Mesendoderm (in vitro differentiated cells): ENCODE measurements at regions not wholly inside any gene's neighbourhood (a gene's known extent, or its start where the extent isn't known, plus 50 kb on each side); places are given as distances from the start of the nearest gene placed in this dataset.

ENCODE experiments used
- DNase-seq: peaks from one replicate; pipeline ENCODE4 v3.0.0; 2013
- H2AK5ac ChIP-seq: 2 replicates; pipeline ENCODE4 v1.6.1; 2013; ENCODE audit warnings: low read length, inconsistent platforms
- H2BK120ac ChIP-seq: 2 replicates; pipeline ENCODE4 v1.6.1; 2013; ENCODE audit warnings: low read depth, mild to moderate bottlenecking, low read length, moderate library complexity, mixed read lengths
- H2BK15ac ChIP-seq: replicated peaks from 2 replicates; pipeline ENCODE4 v1.6.1; 2013; ENCODE audit warnings: low read depth, mild to moderate bottlenecking, moderate library complexity
- H2BK5ac ChIP-seq: 2 replicates; pipeline ENCODE4 v1.6.1; 2013; ENCODE audit warnings: low read length, inconsistent platforms
- H3K18ac ChIP-seq: 2 replicates; pipeline ENCODE4 v1.6.1; 2013; ENCODE audit warnings: mild to moderate bottlenecking, low read length, mixed read lengths
- H3K23ac ChIP-seq: one replicate; pipeline ENCODE4 v1.6.1; 2013; ENCODE audit warnings: low read length
- H3K27ac ChIP-seq: 2 replicates; pipeline ENCODE4 v1.5.1; 2013; ENCODE audit warnings: low read depth, mild to moderate bottlenecking, inconsistent platforms, low read length, moderate library complexity
- H3K27me3 ChIP-seq: 2 replicates; pipeline ENCODE4 v1.6.1; 2013; ENCODE audit warnings: low read length, control low read depth, mild to moderate bottlenecking, inconsistent platforms; ENCODE audit not compliant: insufficient read depth, poor library complexity
- H3K36me3 ChIP-seq: 2 replicates; pipeline ENCODE4 v1.6.1; 2013; ENCODE audit warnings: low read length, inconsistent platforms; ENCODE audit not compliant: control insufficient read depth, insufficient read depth
- H3K4ac ChIP-seq: one replicate; pipeline ENCODE4 v1.6.1; 2013; ENCODE audit warnings: low read depth, mild to moderate bottlenecking, low read length, moderate library complexity
- H3K4me1 ChIP-seq: 2 replicates; pipeline ENCODE4 v1.6.1; 2013; ENCODE audit warnings: low read depth, low read length, inconsistent platforms; ENCODE audit not compliant: control insufficient read depth
- H3K4me2 ChIP-seq: 2 replicates; pipeline ENCODE4 v1.6.1; 2013; ENCODE audit warnings: low read length
- H3K4me3 ChIP-seq: 2 replicates; pipeline ENCODE4 v1.5.1; 2013; ENCODE audit warnings: mild to moderate bottlenecking, low read length
- H3K56ac ChIP-seq: one replicate; pipeline ENCODE4 v1.6.1; 2013; ENCODE audit warnings: low read length
- H3K79me1 ChIP-seq: 2 replicates; pipeline ENCODE4 v1.6.1; 2013; ENCODE audit warnings: low read length, inconsistent platforms
- H3K79me2 ChIP-seq: 2 replicates; pipeline ENCODE4 v1.6.1; 2013; ENCODE audit warnings: mild to moderate bottlenecking, low read length; ENCODE audit not compliant: control insufficient read depth, insufficient read depth
- H3K9ac ChIP-seq: 2 replicates; pipeline ENCODE4 v1.6.1; 2013; ENCODE audit warnings: low read length, inconsistent platforms
- H4K5ac ChIP-seq: one replicate; pipeline ENCODE4 v1.6.1; 2013; ENCODE audit warnings: low read length
- H4K8ac ChIP-seq: one replicate; pipeline ENCODE4 v1.6.1; 2013; ENCODE audit warnings: low read depth, mild to moderate bottlenecking, control low read depth, low read length, moderate library complexity
- WGBS: extraction: QIAGEN DNeasy Blood & Tissue Kit; methylation state at CpG from one replicate; pipeline ENCODE4 v1.1.7; 2013; ENCODE audit warnings: low lambda C conversion rate, missing lambda C conversion rate; ENCODE audit not compliant: insufficient coverage; ENCODE audit errors: extremely low coverage; 5-methylcytosine and 5-hydroxymethylcytosine counted together

GRCh38 chr17:65360961-65361552 lies 200.4 kb downstream of the AXIN2 start:
- H3K79me2 ChIP-seq = no peaks in the 10 kb centered on the region
- no peaks in the 10 kb centered on the region for H3K27me3 ChIP-seq
- no peak overlapping the region for H3K4me2 ChIP-seq
- no peak overlapping the region for H3K4me3 ChIP-seq
- H3K23ac ChIP-seq = no peak overlapping the region
- no peak overlapping the region for H4K5ac ChIP-seq
- H3K4me1 ChIP-seq = no peaks in the 10 kb centered on the region
- H2AK5ac ChIP-seq = no peak overlapping the region
- H3K4ac ChIP-seq = no peak overlapping the region
- no peak for DNase-seq
- no peak overlapping the region for H3K18ac ChIP-seq
- H3K27ac ChIP-seq = no peak overlapping the region
- no peak overlapping the region for H3K9ac ChIP-seq
- H3K36me3 ChIP-seq = no peaks in the 10 kb centered on the region
- WGBS = no CpG with 5 or more reads among the region's 14 CpGs
- no peak overlapping the region for H2BK120ac ChIP-seq
- no peak overlapping the region for H4K8ac ChIP-seq
- no peak overlapping the region for H3K56ac ChIP-seq
- H2BK5ac ChIP-seq = no peak overlapping the region
- no peaks in the 10 kb centered on the region for H3K79me1 ChIP-seq
- no peak overlapping the region for H2BK15ac ChIP-seq

- Histone ChIP-seq H3K18ac (no peak overlapping the region), H3K4ac (no peak overlapping the region), H3K36me3 (no peaks in the 10 kb centered on the region), H3K27ac (no peak overlapping the region), H3K9ac (no peak overlapping the region), H3K79me2 (no peaks in the 10 kb centered on the region), H3K79me1 (no peaks in the 10 kb centered on the region), H3K4me1 (no peaks in the 10 kb centered on the region), H3K23ac (no peak overlapping the region), H2AK5ac (no peak overlapping the region), H3K56ac (no peak overlapping the region), H3K4me2 (no peak overlapping the region), H2BK15ac (no peak overlapping the region), H2BK5ac (no peak overlapping the region), H3K27me3 (no peaks in the 10 kb centered on the region), H4K8ac (no peak overlapping the region), H2BK120ac (no peak overlapping the region), H4K5ac (no peak overlapping the region), H3K4me3 (no peak overlapping the region)
- no CpG with 5 or more reads among the region's 3 CpGs for WGBS
- peak; percentile 38 for DNase-seq
Measured at GRCh38 chr17:65359016-65359415, 202.4 kb downstream of the AXIN2 start.

GRCh38 chr17:65356536-65356935 lies 204.9 kb downstream of the AXIN2 start:
- no peak overlapping the region for H4K5ac ChIP-seq
- no CpG with 5 or more reads among the region's 5 CpGs for WGBS
- H4K8ac ChIP-seq = no peak overlapping the region
- H2BK120ac ChIP-seq = no peak overlapping the region
- H3K18ac ChIP-seq = no peak overlapping the region
- no peak overlapping the region for H3K56ac ChIP-seq
- H3K23ac ChIP-seq = no peak overlapping the region
- H3K4me1 ChIP-seq = no peaks in the 10 kb centered on the region
- no peak overlapping the region for H3K4ac ChIP-seq
- H3K27me3 ChIP-seq = no peaks in the 10 kb centered on the region
- no peak overlapping the region for H2BK15ac ChIP-seq
- H2AK5ac ChIP-seq = no peak overlapping the region
- DNase-seq = no peak
- H3K4me3 ChIP-seq = no peak overlapping the region
- no peaks in the 10 kb centered on the region for H3K36me3 ChIP-seq
- H3K79me1 ChIP-seq = no peaks in the 10 kb centered on the region
- no peaks in the 10 kb centered on the region for H3K79me2 ChIP-seq
- H3K27ac ChIP-seq = no peak overlapping the region
- H3K9ac ChIP-seq = no peak overlapping the region
- H3K4me2 ChIP-seq = no peak overlapping the region
- no peak overlapping the region for H2BK5ac ChIP-seq

GRCh38 chr17:65355246-65355645 lies 206.2 kb downstream of the AXIN2 start:
- no peak overlapping the region for H3K9ac ChIP-seq
- no peak overlapping the region for H3K4ac ChIP-seq
- no peak overlapping the region for H3K4me2 ChIP-seq
- H4K8ac ChIP-seq = no peak overlapping the region
- WGBS = no CpG with 5 or more reads among the region's 4 CpGs
- no peak overlapping the region for H3K4me3 ChIP-seq
- H3K4me1 ChIP-seq = no peaks in the 10 kb centered on the region
- no peak for DNase-seq
- no peaks in the 10 kb centered on the region for H3K79me2 ChIP-seq
- no peak overlapping the region for H3K18ac ChIP-seq
- no peak overlapping the region for H2BK5ac ChIP-seq
- H2BK120ac ChIP-seq = no peak overlapping the region
- no peak overlapping the region for H3K23ac ChIP-seq
- H2BK15ac ChIP-seq = no peak overlapping the region
- no peak overlapping the region for H2AK5ac ChIP-seq
- no peak overlapping the region for H3K27ac ChIP-seq
- no peak overlapping the region for H4K5ac ChIP-seq
- H3K79me1 ChIP-seq = no peaks in the 10 kb centered on the region
- H3K56ac ChIP-seq = no peak overlapping the region
- no peaks in the 10 kb centered on the region for H3K36me3 ChIP-seq
- no peaks in the 10 kb centered on the region for H3K27me3 ChIP-seq

- Histone ChIP-seq H3K56ac (no peak overlapping the region), H3K27ac (no peak overlapping the region), H3K4ac (no peak overlapping the region), H4K5ac (no peak overlapping the region), H3K4me1 (no peaks in the 10 kb centered on the region), H3K18ac (no peak overlapping the region), H3K9ac (no peak overlapping the region), H2BK15ac (no peak overlapping the region), H4K8ac (no peak overlapping the region), H2BK5ac (no peak overlapping the region), H3K4me2 (no peak overlapping the region), H3K27me3 (no peaks in the 10 kb centered on the region), H3K79me2 (no peaks in the 10 kb centered on the region), H3K79me1 (no peaks in the 10 kb centered on the region), H2AK5ac (no peak overlapping the region), H2BK120ac (no peak overlapping the region), H3K36me3 (no peaks in the 10 kb centered on the region), H3K23ac (no peak overlapping the region), H3K4me3 (no peak overlapping the region)
- DNase-seq = no peak
- WGBS = no CpG with 5 or more reads among the region's 1 CpG
Measured at GRCh38 chr17:65349916-65350315, 211.5 kb downstream of the AXIN2 start.

GRCh38 chr17:65346166-65346565 lies 209.0 kb downstream of the RGS9 start:
- no CpG with 5 or more reads among the region's 2 CpGs for WGBS
- Histone ChIP-seq H3K4me3 (no peak overlapping the region), H3K4me2 (no peak overlapping the region), H3K4ac (no peak overlapping the region), H3K18ac (no peak overlapping the region), H2AK5ac (no peak overlapping the region), H4K8ac (no peak overlapping the region), H3K79me2 (no peaks in the 10 kb centered on the region), H3K27ac (no peak overlapping the region), H3K56ac (no peak overlapping the region), H3K9ac (no peak overlapping the region), H3K23ac (no peak overlapping the region), H4K5ac (no peak overlapping the region), H3K4me1 (no peaks in the 10 kb centered on the region), H2BK15ac (no peak overlapping the region), H3K27me3 (no peaks in the 10 kb centered on the region), H3K79me1 (no peaks in the 10 kb centered on the region), H2BK5ac (no peak overlapping the region), H3K36me3 (no peaks in the 10 kb centered on the region), H2BK120ac (no peak overlapping the region)
- no peak for DNase-seq
